ENCODE measurements at regions not wholly inside any gene's neighbourhood (a gene's known extent, or its start where the extent isn't known, plus 50 kb on each side); places are given as distances from the start of the nearest gene placed in this dataset.

- Histone ChIP-seq H3K9me3 (no peaks in the 10 kb centered on the region), H3K4me1 (no peaks in the 10 kb centered on the region), H3K36me3 (no peaks in the 10 kb centered on the region), H3K27ac (no peak overlapping the region), H3K27me3 (no peaks in the 10 kb centered on the region), H3K4me3 (no peak overlapping the region)
- TF ChIP-seq, protein P1, sequence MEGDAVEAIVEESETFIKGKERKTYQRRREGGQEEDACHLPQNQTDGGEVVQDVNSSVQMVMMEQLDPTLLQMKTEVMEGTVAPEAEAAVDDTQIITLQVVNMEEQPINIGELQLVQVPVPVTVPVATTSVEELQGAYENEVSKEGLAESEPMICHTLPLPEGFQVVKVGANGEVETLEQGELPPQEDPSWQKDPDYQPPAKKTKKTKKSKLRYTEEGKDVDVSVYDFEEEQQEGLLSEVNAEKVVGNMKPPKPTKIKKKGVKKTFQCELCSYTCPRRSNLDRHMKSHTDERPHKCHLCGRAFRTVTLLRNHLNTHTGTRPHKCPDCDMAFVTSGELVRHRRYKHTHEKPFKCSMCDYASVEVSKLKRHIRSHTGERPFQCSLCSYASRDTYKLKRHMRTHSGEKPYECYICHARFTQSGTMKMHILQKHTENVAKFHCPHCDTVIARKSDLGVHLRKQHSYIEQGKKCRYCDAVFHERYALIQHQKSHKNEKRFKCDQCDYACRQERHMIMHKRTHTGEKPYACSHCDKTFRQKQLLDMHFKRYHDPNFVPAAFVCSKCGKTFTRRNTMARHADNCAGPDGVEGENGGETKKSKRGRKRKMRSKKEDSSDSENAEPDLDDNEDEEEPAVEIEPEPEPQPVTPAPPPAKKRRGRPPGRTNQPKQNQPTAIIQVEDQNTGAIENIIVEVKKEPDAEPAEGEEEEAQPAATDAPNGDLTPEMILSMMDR (IDR thresholded peaks at IDR 0.05) = no peak
- intact Hi-C loops (cut with DNase I; ENCODE audit: low total_unique reads) = no loop called here
- no peak for DNase-seq
Measured at GRCh38 chr6:92339936-92340640, 1079.3 kb downstream of the EPHA7 start.

- no peak for DNase-seq
- H3K4me3 ChIP-seq = no peak overlapping the region
- H3K27me3 ChIP-seq = no peaks in the 10 kb centered on the region
- no peaks in the 10 kb centered on the region for H3K4me1 ChIP-seq
- TF ChIP-seq, protein P1 (IDR thresholded peaks at IDR 0.05) = no peak
- H3K9me3 ChIP-seq = no peaks in the 10 kb centered on the region
- H3K36me3 ChIP-seq = no peaks in the 10 kb centered on the region
- intact Hi-C loops (cut with DNase I; ENCODE audit: low total_unique reads) = no loop called here
- no peak overlapping the region for H3K27ac ChIP-seq
Measured at GRCh38 chr6:92337571-92337970, 1081.8 kb downstream of the EPHA7 start.

DNA sequence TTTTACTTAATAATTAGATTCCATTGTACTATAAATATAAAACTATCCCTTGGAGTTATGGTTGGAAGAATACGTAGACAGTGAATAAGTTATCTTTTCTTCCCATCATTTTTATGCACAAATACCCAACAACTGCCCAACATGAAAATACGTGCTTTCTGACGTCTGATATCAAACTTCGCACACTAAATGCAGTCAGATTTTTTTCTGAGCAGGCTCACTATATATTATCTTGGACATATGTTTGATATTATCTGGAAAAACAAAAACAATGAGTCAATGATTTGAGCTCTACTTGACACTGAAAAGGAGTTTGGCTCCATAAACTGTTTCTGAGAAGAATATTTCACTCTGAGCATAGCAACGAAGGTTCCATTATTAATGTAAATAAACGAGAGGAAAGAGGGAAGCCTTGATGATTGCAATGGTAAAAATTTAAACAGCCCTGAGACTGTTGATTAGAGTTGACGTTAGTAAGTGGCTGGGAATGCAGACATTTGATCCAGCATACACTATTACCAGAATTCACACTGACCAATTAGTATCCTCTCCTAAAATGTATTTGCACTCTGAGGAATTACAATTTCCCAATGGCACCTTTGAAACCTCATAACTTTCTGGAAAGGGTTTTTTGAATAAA is 1090.0 kb downstream of the EPHA7 start:
- Histone ChIP-seq H3K27ac (no peak overlapping the region), H3K4me1 (no peaks in the 10 kb centered on the region), H3K9me3 (no peaks in the 10 kb centered on the region), H3K36me3 (no peaks in the 10 kb centered on the region), H3K27me3 (no peaks in the 10 kb centered on the region), H3K4me3 (no peak overlapping the region)
- intact Hi-C loops (cut with DNase I; ENCODE audit: low total_unique reads) = no loop called here
- no peak for DNase-seq
- TF ChIP-seq, protein P1 (IDR thresholded peaks at IDR 0.05) = no peak

GRCh38 chr6:92315312-92315711 is 1104.0 kb downstream of the EPHA7 start:
- Histone ChIP-seq H3K4me3 (no peak overlapping the region), H3K4me1 (no peaks in the 10 kb centered on the region), H3K36me3 (no peaks in the 10 kb centered on the region), H3K9me3 (no peaks in the 10 kb centered on the region), H3K27ac (no peak overlapping the region), H3K27me3 (no peaks in the 10 kb centered on the region)
- no peak for DNase-seq
- TF ChIP-seq, protein P1 (IDR thresholded peaks at IDR 0.05) = no peak
- intact Hi-C loops (cut with DNase I; ENCODE audit: low total_unique reads) = no loop called here

- H3K36me3 ChIP-seq = no peaks in the 10 kb centered on the region
- intact Hi-C loops (cut with DNase I; ENCODE audit: low total_unique reads) = no loop called here
- H3K27ac ChIP-seq = no peak overlapping the region
- H3K9me3 ChIP-seq = no peaks in the 10 kb centered on the region
- no peak for DNase-seq
- H3K4me1 ChIP-seq = no peaks in the 10 kb centered on the region
- no peaks in the 10 kb centered on the region for H3K27me3 ChIP-seq
- TF ChIP-seq, protein P1 (IDR thresholded peaks at IDR 0.05) = no peak
- no peak overlapping the region for H3K4me3 ChIP-seq
Measured at GRCh38 chr6:92297101-92297500, 1122.3 kb downstream of the EPHA7 start.
